IPS-20b (cell line): ENCODE measurements at regions not wholly inside any gene's neighbourhood (a gene's known extent, or its start where the extent isn't known, plus 50 kb on each side); places are given as distances from the start of the nearest gene placed in this dataset.

Experiments used
- H3K27ac ChIP-seq: one replicate; pipeline ENCODE4 v1.5.1; 2013; ENCODE audit warnings: low read length
- H3K27me3 ChIP-seq: 2 replicates; pipeline ENCODE4 v1.6.1; 2013; ENCODE audit warnings: mild to moderate bottlenecking, low read length, inconsistent platforms; ENCODE audit not compliant: insufficient read depth
- H3K36me3 ChIP-seq: 2 replicates; pipeline ENCODE4 v1.6.1; 2013; ENCODE audit warnings: low read depth, mild to moderate bottlenecking, inconsistent platforms, low read length, moderate library complexity; ENCODE audit not compliant: insufficient read depth
- H3K4me1 ChIP-seq: 2 replicates; pipeline ENCODE4 v1.6.1; 2013; ENCODE audit warnings: mild to moderate bottlenecking, control low read depth, inconsistent platforms, low read length, moderate library complexity; ENCODE audit not compliant: insufficient read depth
- H3K4me3 ChIP-seq: 2 replicates; pipeline ENCODE4 v1.5.1; 2013; ENCODE audit warnings: mild to moderate bottlenecking, low read length, inconsistent platforms
- H3K9ac ChIP-seq: 2 replicates; pipeline ENCODE4 v1.6.1; 2013; ENCODE audit warnings: low read depth, mild to moderate bottlenecking, inconsistent platforms, low read length, moderate library complexity
- H3K9me3 ChIP-seq: 2 replicates; pipeline ENCODE4 v1.6.1; 2013; ENCODE audit warnings: mild to moderate bottlenecking, low read depth, low read length, inconsistent platforms; ENCODE audit not compliant: insufficient read depth

- peaks cover 27% of the 10 kb centered on the region for H3K27me3 ChIP-seq
- no peak overlapping the region for H3K27ac ChIP-seq
- H3K4me3 ChIP-seq: no peak overlapping the region
- H3K36me3 ChIP-seq: no peaks in the 10 kb centered on the region
- no peaks in the 10 kb centered on the region for H3K9me3 ChIP-seq
- peaks cover 4% of the 10 kb centered on the region; the same call in 1 of the 2 replicates for H3K4me1 ChIP-seq
- no peak overlapping the region for H3K9ac ChIP-seq
Observed at GRCh38 chr2:176647325-176648165, 378.3 kb downstream of the MTX2 start.

- Histone ChIP-seq H3K9me3 (no peaks in the 10 kb centered on the region), H3K36me3 (no peaks in the 10 kb centered on the region), H3K27me3 (peaks cover 27% of the 10 kb centered on the region), H3K4me3 (no peak overlapping the region), H3K27ac (no peak overlapping the region), H3K4me1 (peaks cover 4% of the 10 kb centered on the region; the same call in 1 of the 2 replicates), H3K9ac (no peak overlapping the region)
Observed at GRCh38 chr2:176648700-176649297, 379.6 kb downstream of the MTX2 start.

- peaks cover 20% of the 10 kb centered on the region; the same call in 1 of the 2 replicates for H3K27me3 ChIP-seq
- H3K9me3 ChIP-seq: no peaks in the 10 kb centered on the region
- peaks cover 4% of the 10 kb centered on the region; the same call in 1 of the 2 replicates for H3K4me1 ChIP-seq
- no peak overlapping the region for H3K4me3 ChIP-seq
- no peaks in the 10 kb centered on the region for H3K36me3 ChIP-seq
- H3K27ac ChIP-seq: no peak overlapping the region
- no peak overlapping the region for H3K9ac ChIP-seq
Observed at GRCh38 chr2:176650104-176650837, 381.0 kb downstream of the MTX2 start.

DNA sequence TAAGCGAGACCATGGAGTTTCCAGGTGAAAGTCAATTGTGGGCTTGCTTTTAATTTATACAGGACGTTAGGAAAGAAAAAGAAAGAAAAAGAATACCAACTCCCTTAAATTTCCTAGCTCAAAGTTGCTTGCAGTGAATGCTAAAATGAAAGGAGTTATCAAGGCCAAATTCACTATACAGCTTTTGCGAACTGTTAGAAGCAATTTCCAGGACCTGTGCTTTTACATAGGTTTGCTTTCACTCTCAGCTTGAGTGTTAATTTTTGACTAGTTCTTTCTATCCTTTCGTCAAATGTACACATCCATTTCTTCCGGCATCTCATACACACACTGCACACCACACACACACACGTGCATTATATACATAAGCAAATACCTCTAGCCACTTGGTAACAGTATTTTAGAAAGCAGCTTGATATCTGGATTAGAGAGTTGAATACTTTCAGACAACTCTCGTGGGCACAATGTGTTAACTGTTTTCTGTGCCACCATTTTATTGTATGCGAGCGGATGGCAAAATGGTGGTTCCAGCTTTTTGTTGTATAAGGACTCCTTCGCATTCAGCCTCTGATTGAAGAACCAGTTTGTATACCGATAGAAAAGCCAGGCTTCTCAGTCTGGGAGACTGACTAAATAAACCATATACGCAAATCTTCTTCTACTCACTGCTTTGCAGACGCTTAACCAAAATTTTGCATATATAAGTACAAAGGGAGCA, 381.8 kb downstream of the MTX2 start:
- H3K36me3 ChIP-seq: no peaks in the 10 kb centered on the region
- H3K9ac ChIP-seq: no peak overlapping the region
- H3K4me3 ChIP-seq: no peak overlapping the region
- H3K9me3 ChIP-seq: no peaks in the 10 kb centered on the region
- H3K27me3 ChIP-seq: peaks cover 16% of the 10 kb centered on the region; the same call in 1 of the 2 replicates
- H3K4me1 ChIP-seq: peaks cover 4% of the 10 kb centered on the region; the same call in 1 of the 2 replicates
- H3K27ac ChIP-seq: no peak overlapping the region

DNA sequence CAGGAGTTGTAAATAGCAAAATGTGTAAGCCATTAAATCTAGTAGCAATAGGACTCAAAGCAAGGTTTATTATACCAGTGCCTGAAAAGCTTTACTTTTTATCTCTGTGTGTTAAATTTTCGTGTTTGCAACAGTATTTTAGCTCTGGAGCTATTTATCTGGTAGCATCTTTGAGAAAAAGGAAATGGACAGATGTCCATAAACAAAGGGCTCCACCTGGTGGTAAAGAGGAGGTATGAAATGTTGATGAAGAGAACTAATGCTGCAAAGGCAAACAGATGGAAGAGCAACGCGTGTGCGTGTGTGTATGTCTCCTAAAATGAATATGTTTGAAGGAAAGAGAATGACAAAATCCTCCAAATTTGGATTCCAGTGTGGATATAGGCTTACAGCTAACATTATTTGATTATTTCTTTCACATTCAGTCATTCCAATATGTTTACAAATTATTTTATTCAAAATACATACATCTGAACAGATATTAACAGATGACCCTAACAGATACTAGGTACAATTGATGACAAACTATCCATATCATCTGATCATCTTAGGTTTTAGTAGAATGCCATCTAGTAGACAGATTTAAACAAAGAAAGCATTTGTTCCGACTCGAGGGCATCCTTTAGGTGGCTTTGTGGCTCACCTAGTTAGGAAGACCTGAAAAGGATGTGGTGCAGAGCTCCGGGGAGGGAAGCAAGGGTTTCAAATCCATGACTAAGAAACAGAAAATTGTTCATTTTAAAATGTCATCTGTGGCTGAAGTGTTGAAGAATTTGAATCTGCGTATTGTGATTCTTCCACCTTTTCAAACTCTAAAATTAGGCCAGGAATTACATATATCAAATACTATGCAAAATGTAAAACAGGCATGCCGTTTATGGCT, 383.3 kb downstream of the MTX2 start:
- Histone ChIP-seq H3K9ac (no peak overlapping the region), H3K4me3 (no peak overlapping the region), H3K27me3 (peaks cover 11% of the 10 kb centered on the region; the same call in 1 of the 2 replicates), H3K9me3 (no peaks in the 10 kb centered on the region), H3K4me1 (no peaks in the 10 kb centered on the region; the same call in 1 of the 2 replicates), H3K36me3 (no peaks in the 10 kb centered on the region), H3K27ac (no peak overlapping the region)

DNA sequence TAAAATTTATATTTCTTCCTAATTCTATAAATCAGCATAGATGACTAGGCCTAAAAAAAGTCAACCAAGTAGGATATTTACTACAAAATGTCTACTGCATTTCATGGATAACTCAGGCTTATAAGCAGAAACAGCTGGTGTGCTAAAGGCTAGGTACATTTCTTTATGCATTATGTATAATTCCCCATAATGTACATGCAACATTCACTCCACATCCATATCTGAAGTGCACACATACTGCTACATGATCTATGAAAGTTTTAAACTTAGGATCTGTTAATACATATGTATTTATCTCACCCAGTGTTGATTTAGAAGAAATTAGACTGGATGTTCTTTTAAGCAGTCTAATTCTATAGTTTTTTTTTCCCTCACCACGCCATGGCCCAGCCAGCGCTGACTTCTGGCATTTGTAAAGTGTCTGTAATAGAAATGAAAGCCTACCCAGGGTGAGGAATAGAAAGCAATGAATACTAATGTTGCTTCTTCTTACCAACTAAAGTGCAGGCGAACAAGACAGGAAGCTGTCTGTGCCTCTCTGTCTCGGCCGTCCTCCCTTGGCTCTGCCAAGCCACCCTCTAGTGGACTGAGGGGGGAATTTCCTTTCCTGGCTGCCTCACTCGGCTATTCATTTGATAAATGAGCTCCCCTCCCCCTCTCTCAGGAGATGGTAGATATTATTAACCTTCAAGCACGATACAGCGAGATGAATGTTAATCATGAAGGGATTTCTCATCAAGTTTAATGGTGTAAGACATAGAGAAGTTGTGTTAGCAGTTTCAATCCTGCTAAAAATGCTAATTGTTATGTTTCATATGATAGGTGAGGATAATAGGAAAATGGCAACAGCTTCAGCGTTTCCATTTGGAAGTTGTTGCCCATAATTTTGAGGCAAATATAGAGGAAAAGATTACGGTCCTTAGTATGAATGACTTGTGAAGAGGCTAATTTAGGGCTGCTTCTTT, 384.5 kb downstream of the MTX2 start:
- Histone ChIP-seq H3K27me3 (peaks cover 5% of the 10 kb centered on the region; the same call in 1 of the 2 replicates), H3K4me1 (no peaks in the 10 kb centered on the region; the same call in 1 of the 2 replicates), H3K4me3 (no peak overlapping the region; the same call in 1 of the 2 replicates), H3K9me3 (no peaks in the 10 kb centered on the region), H3K36me3 (no peaks in the 10 kb centered on the region), H3K27ac (no peak overlapping the region), H3K9ac (no peak overlapping the region)

GRCh38 chr2:176656038-176656775, 387.0 kb downstream of the MTX2 start:
- Histone ChIP-seq H3K36me3 (no peaks in the 10 kb centered on the region), H3K27ac (no peak overlapping the region), H3K9ac (no peak overlapping the region), H3K4me1 (no peaks in the 10 kb centered on the region; the same call in 1 of the 2 replicates), H3K4me3 (no peak overlapping the region), H3K27me3 (0 out of 2 replicates have a peak, but pooled peaks cover 10% of the 10 kb centered on the region), H3K9me3 (no peaks in the 10 kb centered on the region)

DNA sequence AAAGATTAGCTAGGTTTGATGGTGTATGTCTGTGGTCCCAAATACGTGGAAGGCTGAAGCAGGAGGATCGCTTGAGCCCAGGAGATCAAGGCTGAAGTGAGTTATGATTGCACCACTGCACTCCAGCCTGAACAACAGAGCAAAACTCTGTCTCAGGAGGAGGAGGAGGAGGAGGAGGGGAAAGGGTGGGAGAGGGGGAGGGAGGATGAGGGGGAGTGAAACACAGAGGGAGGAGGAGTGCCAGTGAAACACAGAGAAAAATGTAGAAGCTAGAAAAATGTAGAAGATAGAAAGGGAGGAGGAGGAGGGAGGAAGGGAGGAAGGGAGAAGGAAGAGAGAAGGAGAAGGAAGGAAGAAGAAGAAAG, 387.5 kb downstream of the MTX2 start:
- Histone ChIP-seq H3K27me3 (0 out of 2 replicates have a peak, but pooled peaks cover 13% of the 10 kb centered on the region), H3K36me3 (no peaks in the 10 kb centered on the region), H3K27ac (no peak overlapping the region), H3K9ac (no peak overlapping the region), H3K9me3 (no peaks in the 10 kb centered on the region), H3K4me1 (no peaks in the 10 kb centered on the region; the same call in 1 of the 2 replicates), H3K4me3 (no peak overlapping the region)

GRCh38 chr2:176657393-176657792, 388.2 kb downstream of the MTX2 start:
- H3K27ac ChIP-seq: no peak overlapping the region
- peaks cover 19% of the 10 kb centered on the region; the same call in 1 of the 2 replicates for H3K27me3 ChIP-seq
- H3K4me3 ChIP-seq: no peak overlapping the region
- no peaks in the 10 kb centered on the region for H3K9me3 ChIP-seq
- no peaks in the 10 kb centered on the region for H3K36me3 ChIP-seq
- no peak overlapping the region for H3K9ac ChIP-seq
- H3K4me1 ChIP-seq: no peaks in the 10 kb centered on the region; the same call in 1 of the 2 replicates
